ENCODE measurements at regions not wholly inside any gene's neighbourhood (a gene's known extent, or its start where the extent isn't known, plus 50 kb on each side); places are given as distances from the start of the nearest gene placed in this dataset.

- no peak for TF ChIP-seq EZH2 (optimal IDR thresholded peaks at IDR 0.05; ENCODE audit: low read depth, low read length)
- TF ChIP-seq CTCF (IDR thresholded peaks at IDR 0.05; ENCODE audit: low read length): no peak
- TF ChIP-seq EZH2phosphoT487 (IDR thresholded peaks at IDR 0.05; ENCODE audit: low read length): no peak
Observed at GRCh38 chr18:47552783-47553182, 301.3 kb upstream of the SKOR2 start.

All from MM.1S (cell line).